RWPE1 (cell line): ENCODE measurements at regions not wholly inside any gene's neighbourhood (a gene's known extent, or its start where the extent isn't known, plus 50 kb on each side); places are given as distances from the start of the nearest gene placed in this dataset.

Source experiments
- CTCF ChIA-PET: fragments of 350-600 bp; sonication (Branson Sonifier 250); formaldehyde crosslinking; extraction: SDS; loops from one replicate; lab custom pipeline; 2021; lab: Yijun Ruan, JAX
- POLR2A ChIA-PET: fragments of 400-600 bp; formaldehyde crosslinking; extraction: SDS; loops from one replicate; lab custom pipeline; 2020; ENCODE audit warnings: antibody characterized with exemption; ENCODE audit not compliant: low non-redundant PET; lab: Yijun Ruan, JAX
- DNase-seq: peaks from one replicate; pipeline ENCODE4 v3.0.0; 2012; ENCODE audit warnings: low spot score
- H3K27ac ChIP-seq: fragments of 450-650 bp; 2 replicates; pipeline ENCODE4 v1.5.1; 2017
- TF ChIP-seq, protein P1 (sequence below): fragments of 450-650 bp; conservative IDR thresholded peaks from 2 replicates; pipeline ENCODE4 v1.5.1; 2017; ENCODE audit warnings: low read depth, mild to moderate bottlenecking

DNA sequence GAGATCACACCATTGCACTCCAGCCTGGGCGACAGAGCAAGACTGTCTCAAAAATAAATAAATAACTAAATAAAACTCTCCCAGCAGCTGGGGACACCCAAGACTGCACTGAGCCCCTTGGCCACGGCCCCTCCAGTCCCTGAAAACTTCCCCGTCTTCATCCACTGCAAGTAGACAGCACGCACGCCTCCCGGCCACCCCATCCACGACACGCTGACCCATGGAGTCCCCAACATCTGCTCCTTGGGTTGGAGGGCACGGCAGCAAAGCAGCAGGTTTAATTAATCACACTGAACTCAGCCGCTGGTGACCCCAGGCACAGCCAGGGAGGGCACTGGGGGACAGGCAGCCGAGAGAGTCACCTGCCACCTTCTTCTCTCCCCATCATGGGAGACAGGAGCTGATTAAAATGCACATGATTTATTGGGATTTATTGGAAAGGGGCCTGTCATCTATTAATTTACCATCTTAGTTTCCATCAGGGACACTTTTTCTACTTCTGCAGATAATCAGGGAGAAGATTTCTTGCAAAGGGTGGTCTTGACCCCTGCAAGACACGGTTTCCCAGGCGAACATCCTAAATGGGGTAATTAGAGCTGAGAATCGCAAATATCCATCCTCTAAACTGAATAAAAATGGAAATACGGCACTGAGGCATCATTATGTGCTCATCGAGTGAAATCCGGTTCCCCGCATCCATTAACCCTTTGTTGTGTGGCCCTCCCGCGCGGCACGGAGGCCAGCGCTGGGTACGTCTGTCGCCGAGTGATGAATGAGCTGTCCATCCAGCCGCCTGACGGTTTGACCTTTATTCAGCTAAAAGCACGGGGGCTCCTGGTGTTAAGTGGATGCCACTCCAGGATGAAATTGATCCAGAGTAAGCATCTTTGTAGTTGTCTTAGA is 178.3 kb downstream of the BRD1 start:
- TF ChIP-seq, protein P1, sequence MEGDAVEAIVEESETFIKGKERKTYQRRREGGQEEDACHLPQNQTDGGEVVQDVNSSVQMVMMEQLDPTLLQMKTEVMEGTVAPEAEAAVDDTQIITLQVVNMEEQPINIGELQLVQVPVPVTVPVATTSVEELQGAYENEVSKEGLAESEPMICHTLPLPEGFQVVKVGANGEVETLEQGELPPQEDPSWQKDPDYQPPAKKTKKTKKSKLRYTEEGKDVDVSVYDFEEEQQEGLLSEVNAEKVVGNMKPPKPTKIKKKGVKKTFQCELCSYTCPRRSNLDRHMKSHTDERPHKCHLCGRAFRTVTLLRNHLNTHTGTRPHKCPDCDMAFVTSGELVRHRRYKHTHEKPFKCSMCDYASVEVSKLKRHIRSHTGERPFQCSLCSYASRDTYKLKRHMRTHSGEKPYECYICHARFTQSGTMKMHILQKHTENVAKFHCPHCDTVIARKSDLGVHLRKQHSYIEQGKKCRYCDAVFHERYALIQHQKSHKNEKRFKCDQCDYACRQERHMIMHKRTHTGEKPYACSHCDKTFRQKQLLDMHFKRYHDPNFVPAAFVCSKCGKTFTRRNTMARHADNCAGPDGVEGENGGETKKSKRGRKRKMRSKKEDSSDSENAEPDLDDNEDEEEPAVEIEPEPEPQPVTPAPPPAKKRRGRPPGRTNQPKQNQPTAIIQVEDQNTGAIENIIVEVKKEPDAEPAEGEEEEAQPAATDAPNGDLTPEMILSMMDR = no peak
- no peak overlapping the region for H3K27ac ChIP-seq
- no peak for DNase-seq
- ChIA-PET POLR2A (no interaction called here), CTCF (no interaction called here)

DNA sequence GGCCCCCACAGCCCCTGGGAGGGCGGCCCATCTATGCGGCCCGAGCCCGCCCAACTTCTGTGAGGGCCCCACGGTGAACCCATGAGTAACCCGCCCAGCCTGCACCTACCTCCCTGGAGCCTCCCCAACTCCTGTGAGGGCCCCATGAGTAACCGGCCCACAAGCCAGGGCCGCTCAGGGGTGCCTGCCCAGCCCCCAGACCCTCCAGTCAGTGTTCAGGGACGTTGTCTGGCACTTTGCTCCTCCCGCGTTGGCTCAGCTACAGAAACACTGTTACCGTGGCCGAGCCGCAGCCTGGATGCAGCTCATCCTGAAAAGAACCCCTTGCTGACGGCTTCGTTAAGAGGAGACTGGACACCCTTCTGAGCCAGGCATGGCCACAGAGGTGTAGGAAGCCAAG is 179.6 kb downstream of the BRD1 start:
- DNase-seq = no peak
- H3K27ac ChIP-seq = no peak overlapping the region
- ChIA-PET POLR2A (no interaction called here), CTCF (no interaction called here)
- TF ChIP-seq, protein P1 = no peak

DNA sequence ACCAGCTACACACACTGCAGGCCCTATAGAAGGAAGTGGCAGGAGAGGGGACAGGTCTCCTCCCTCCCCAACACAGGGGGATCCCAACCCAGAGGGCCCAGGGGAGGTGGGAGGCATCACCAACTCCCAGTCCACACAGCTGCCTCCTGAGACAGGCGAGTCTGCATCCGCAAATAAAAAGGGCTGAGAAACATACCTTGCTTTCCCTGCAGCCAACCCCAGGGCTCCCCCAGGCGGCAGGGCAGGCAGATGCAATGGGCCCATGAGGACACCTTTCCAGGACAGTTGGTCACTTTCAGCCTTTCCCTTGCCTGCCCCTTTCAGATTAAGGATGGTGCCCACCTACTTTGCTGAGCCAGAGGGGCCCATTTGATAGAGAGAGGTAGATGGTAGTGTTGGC is 180.0 kb downstream of the BRD1 start:
- TF ChIP-seq, protein P1 = no peak
- no peak for DNase-seq
- no peak overlapping the region for H3K27ac ChIP-seq
- POLR2A ChIA-PET = no interaction called here
- CTCF ChIA-PET = no interaction called here

DNA sequence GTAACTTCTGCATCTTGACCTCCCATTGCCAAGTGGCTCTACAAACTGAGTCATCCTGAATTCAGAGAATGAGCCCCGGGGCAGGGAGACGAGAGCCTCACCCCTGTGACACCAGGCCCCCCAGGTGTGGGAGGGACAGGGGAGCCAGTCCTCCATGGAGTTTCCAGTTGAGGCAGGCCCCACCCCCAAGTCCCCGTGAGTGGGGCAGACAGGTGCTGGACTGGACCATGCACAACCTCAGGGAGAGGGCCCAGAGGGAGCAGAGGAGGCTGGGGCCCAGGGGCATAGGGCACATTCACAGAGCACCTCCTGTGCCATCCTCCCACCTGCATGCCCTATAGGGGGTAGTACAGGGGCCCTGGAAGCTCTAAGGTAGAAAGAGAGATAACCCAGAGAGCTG is 180.8 kb downstream of the BRD1 start:
- ChIA-PET CTCF (no interaction called here), POLR2A (no interaction called here)
- TF ChIP-seq, protein P1 = no peak
- no peak overlapping the region for H3K27ac ChIP-seq
- no peak for DNase-seq

DNA sequence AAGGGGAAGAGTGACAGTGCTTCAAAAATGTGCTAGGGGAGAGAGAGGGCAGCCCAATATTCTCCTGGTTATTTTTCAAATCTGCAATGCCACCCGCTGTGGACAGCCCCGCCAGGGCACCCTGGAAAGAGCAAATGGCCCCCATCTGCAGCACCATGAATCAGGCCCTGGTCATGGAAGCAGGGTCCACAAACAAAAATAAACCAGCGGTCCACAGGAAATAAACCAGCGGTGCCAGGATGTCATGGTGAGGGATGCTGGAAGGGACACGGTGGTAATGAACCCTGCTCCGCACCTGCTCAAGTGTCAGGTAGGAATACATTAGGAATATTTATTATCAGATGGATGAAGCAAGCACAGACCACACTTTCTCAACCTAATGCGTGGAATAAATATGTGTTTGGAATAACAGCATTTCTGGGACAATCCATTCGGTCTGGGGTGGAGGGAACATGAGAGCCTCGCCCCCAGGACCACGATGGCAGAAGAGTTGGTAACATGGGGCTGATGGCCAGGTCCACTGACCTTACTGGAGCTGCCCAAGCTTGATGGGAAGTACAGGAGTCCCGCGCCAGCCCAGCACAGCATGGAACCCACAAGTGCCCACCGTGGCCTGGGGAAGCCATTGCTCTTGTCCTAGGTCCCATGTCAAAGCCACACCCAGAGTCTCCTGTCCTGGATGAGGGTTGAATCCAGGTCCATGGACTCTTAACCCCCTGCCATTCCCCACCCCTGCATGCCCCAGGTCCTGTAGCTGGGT is 181.7 kb downstream of the BRD1 start:
- TF ChIP-seq, protein P1 = no peak
- POLR2A ChIA-PET = no interaction called here
- CTCF ChIA-PET = no interaction called here
- H3K27ac ChIP-seq = no peak overlapping the region
- DNase-seq = no peak

DNA sequence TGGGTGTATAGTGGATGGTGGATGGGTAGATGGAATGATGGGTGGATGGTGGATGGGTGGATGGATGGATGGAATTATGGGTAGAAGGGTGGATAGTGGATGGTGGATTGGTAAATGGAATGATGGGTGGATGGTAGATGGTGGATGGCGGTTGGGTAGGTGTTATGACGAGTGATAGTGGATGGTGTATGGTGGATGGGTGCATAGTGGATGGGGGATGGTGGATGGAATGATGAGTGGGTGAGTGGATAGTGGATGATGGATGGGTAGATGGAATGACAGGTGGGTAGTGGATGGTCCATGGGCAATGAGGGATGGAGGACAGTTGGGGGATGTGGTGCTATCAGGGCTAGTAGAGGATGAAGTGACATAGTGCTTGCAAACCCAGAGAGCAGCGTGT is 182.4 kb downstream of the BRD1 start:
- no peak overlapping the region for H3K27ac ChIP-seq
- POLR2A ChIA-PET = no interaction called here
- CTCF ChIA-PET = no interaction called here
- no peak for DNase-seq
- TF ChIP-seq, protein P1 = no peak
